SK-N-SH treated with all-trans-retinoic acid at 6 μM for 48 hours (cell line): ENCODE measurements at regions not wholly inside any gene's neighbourhood (a gene's known extent, or its start where the extent isn't known, plus 50 kb on each side); places are given as distances from the start of the nearest gene placed in this dataset.

ENCODE experiments used
- CREB5 ChIP-seq: fragments of 250-450 bp; sonication (Bioruptor Pico); IDR thresholded peaks from 2 replicates; pipeline ENCODE4 v1.5.1; 2020; ENCODE audit warnings: low read depth, mild to moderate bottlenecking, moderate library complexity
- ESRRG ChIP-seq: fragments of 250-450 bp; sonication (Bioruptor Pico); IDR thresholded peaks from 2 replicates; pipeline ENCODE4 v1.6.1; 2021; ENCODE audit warnings: mild to moderate bottlenecking
- GLIS3 ChIP-seq: fragments of 250-450 bp; sonication (Bioruptor Pico); IDR thresholded peaks from 2 replicates; pipeline ENCODE4 v1.5.0; 2020; ENCODE audit warnings: mild to moderate bottlenecking, moderate library complexity
- ISL1 ChIP-seq: fragments of 250-450 bp; sonication (Bioruptor Pico); IDR thresholded peaks from 2 replicates; pipeline ENCODE4 v2.1.2; 2022; ENCODE audit warnings: mild to moderate bottlenecking, moderate library complexity
- PATZ1 ChIP-seq: fragments of 250-450 bp; sonication (Bioruptor Pico); IDR thresholded peaks from 2 replicates; pipeline ENCODE4 v1.8.0; 2020; ENCODE audit warnings: mild to moderate bottlenecking, moderate library complexity, borderline replicate concordance
- RARB ChIP-seq: fragments of 250-450 bp; sonication (Bioruptor Pico); IDR thresholded peaks from 2 replicates; pipeline ENCODE4 v1.8.0; 2021; ENCODE audit warnings: mild to moderate bottlenecking, moderate library complexity
- TCF4 ChIP-seq: fragments of 250-450 bp; sonication (Bioruptor Pico); IDR thresholded peaks from 2 replicates; pipeline ENCODE4 v1.8.0; 2021; ENCODE audit warnings: mild to moderate bottlenecking, moderate library complexity, borderline replicate concordance
- ZFP30 ChIP-seq: fragments of 450-650 bp; formaldehyde crosslinking; IDR thresholded peaks from 2 replicates; pipeline ENCODE4 v1.5.0; 2022; ENCODE audit warnings: mild to moderate bottlenecking, moderate library complexity
- ZNF565 ChIP-seq: fragments of 450-650 bp; formaldehyde crosslinking; conservative IDR thresholded peaks from 2 replicates; pipeline ENCODE4 v1.5.0; 2020; ENCODE audit warnings: low read depth, mild to moderate bottlenecking, moderate library complexity

GRCh38 chr2:122077771-122078170 is 322.3 kb downstream of the TSN start:
- TF ChIP-seq CREB5 (CRISPR knock-in tag) = no peak
- no peak for TF ChIP-seq ZNF565 (CRISPR knock-in tag)
- TF ChIP-seq PATZ1 (CRISPR knock-in tag) = no peak
- no peak for TF ChIP-seq GLIS3 (CRISPR knock-in tag)
- no peak for TF ChIP-seq RARB (CRISPR knock-in tag)
- no peak for TF ChIP-seq ZFP30 (CRISPR knock-in tag)
- no peak for TF ChIP-seq ESRRG (CRISPR knock-in tag)
- no peak for TF ChIP-seq TCF4 (CRISPR knock-in tag)
- TF ChIP-seq ISL1 (CRISPR knock-in tag) = no peak
